H9 (cell line): ENCODE measurements at regions not wholly inside any gene's neighbourhood (a gene's known extent, or its start where the extent isn't known, plus 50 kb on each side); places are given as distances from the start of the nearest gene placed in this dataset.

ENCODE experiments used
- DNase-seq: peaks from one replicate; pipeline ENCODE4 v3.0.0-alpha.2; 2017
- H2AFZ ChIP-seq: one replicate; pipeline ENCODE4 v1.6.1; 2013; ENCODE audit warnings: mild to moderate bottlenecking, low read length, control low read depth, moderate library complexity
- H2AK5ac ChIP-seq: 2 replicates; pipeline ENCODE4 v1.6.1; 2013; ENCODE audit warnings: low read length, control low read depth, mixed read lengths; ENCODE audit not compliant: insufficient read length
- H2BK120ac ChIP-seq: one replicate; pipeline ENCODE4 v1.6.1; 2013; ENCODE audit warnings: low read depth, mild to moderate bottlenecking, low read length, control low read depth, inconsistent platforms; ENCODE audit not compliant: poor library complexity, severe bottlenecking
- H2BK12ac ChIP-seq: 2 replicates; pipeline ENCODE4 v1.6.1; 2013; ENCODE audit warnings: low read length, control low read depth, mixed read lengths, low read depth; ENCODE audit not compliant: insufficient read length
- H2BK15ac ChIP-seq: 2 replicates; pipeline ENCODE4 v1.6.1; 2013; ENCODE audit warnings: low read depth, low read length, control low read depth
- H2BK20ac ChIP-seq: one replicate; pipeline ENCODE4 v1.6.1; 2013; ENCODE audit warnings: low read depth, mild to moderate bottlenecking, low read length, control low read depth, inconsistent platforms; ENCODE audit not compliant: poor library complexity, severe bottlenecking
- H2BK5ac ChIP-seq: 2 replicates; pipeline ENCODE4 v1.6.1; 2013; ENCODE audit warnings: low read length, control low read depth, mixed read lengths; ENCODE audit not compliant: insufficient read length
- H3K14ac ChIP-seq: 2 replicates; pipeline ENCODE4 v1.6.1; 2013; ENCODE audit warnings: low read length, control low read depth; ENCODE audit not compliant: insufficient read depth
- H3K18ac ChIP-seq: 2 replicates; pipeline ENCODE4 v1.6.1; 2013; ENCODE audit warnings: low read depth, mild to moderate bottlenecking, mixed read lengths, low read length, control low read depth; ENCODE audit not compliant: insufficient read length
- H3K23ac ChIP-seq: 2 replicates; pipeline ENCODE4 v1.6.1; 2013; ENCODE audit warnings: low read length, control low read depth, mixed read lengths, low read depth; ENCODE audit not compliant: insufficient read length
- H3K23me2 ChIP-seq: 2 replicates; pipeline ENCODE4 v1.6.1; 2013; ENCODE audit warnings: low read depth, mild to moderate bottlenecking, mixed read lengths, low read length, control low read depth; ENCODE audit not compliant: insufficient read length, poor library complexity, severe bottlenecking
- H3K27ac ChIP-seq: 2 replicates; pipeline ENCODE4 v1.5.1; 2013; ENCODE audit warnings: low read length, control low read depth, mixed read lengths, low read depth; ENCODE audit not compliant: insufficient read length
- H3K27me3 ChIP-seq: 2 replicates; pipeline ENCODE4 v1.6.1; 2013; ENCODE audit warnings: low read length, control low read depth, inconsistent platforms; ENCODE audit not compliant: insufficient read depth
- H3K4ac ChIP-seq: 2 replicates; pipeline ENCODE4 v1.6.1; 2013; ENCODE audit warnings: low read depth, mild to moderate bottlenecking, control low read depth, inconsistent platforms, low read length, moderate library complexity
- H3K4me1 ChIP-seq: 2 replicates; pipeline ENCODE4 v1.6.1; 2013; ENCODE audit warnings: low read length, control low read depth, inconsistent platforms; ENCODE audit not compliant: insufficient read depth
- H3K4me2 ChIP-seq: 2 replicates; pipeline ENCODE4 v1.6.1; 2013; ENCODE audit warnings: low read length, control low read depth, mixed read lengths; ENCODE audit not compliant: insufficient read length, insufficient read depth
- H3K56ac ChIP-seq: 2 replicates; pipeline ENCODE4 v1.6.1; 2013; ENCODE audit warnings: low read depth, mild to moderate bottlenecking, mixed read lengths, low read length, control low read depth; ENCODE audit not compliant: insufficient read length
- H3K79me1 ChIP-seq: 2 replicates; pipeline ENCODE4 v1.6.1; 2013; ENCODE audit warnings: low read depth, mild to moderate bottlenecking, moderate library complexity, low read length, control low read depth, inconsistent platforms; ENCODE audit not compliant: insufficient read depth, poor library complexity, severe bottlenecking
- H3K79me2 ChIP-seq: 2 replicates; pipeline ENCODE4 v1.6.1; 2013; ENCODE audit warnings: low read length, control low read depth, inconsistent platforms; ENCODE audit not compliant: insufficient read depth
- H3K9ac ChIP-seq: 2 replicates; pipeline ENCODE4 v1.6.1; 2013; ENCODE audit warnings: low read length, control low read depth, mixed read lengths; ENCODE audit not compliant: insufficient read length; ENCODE audit errors: extremely low read depth
- H3K9me3 ChIP-seq: one replicate; pipeline ENCODE4 v1.6.1; 2013; ENCODE audit warnings: low read depth, low read length, inconsistent platforms; ENCODE audit not compliant: control insufficient read depth
- H3T11ph ChIP-seq: one replicate; pipeline ENCODE4 v1.6.1; 2013; ENCODE audit warnings: mild to moderate bottlenecking, low read length, control low read depth, inconsistent platforms
- H4K20me1 ChIP-seq: one replicate; pipeline ENCODE4 v1.6.1; 2013; ENCODE audit not compliant: control insufficient read depth, insufficient read length, insufficient read depth
- H4K5ac ChIP-seq: 2 replicates; pipeline ENCODE4 v1.6.1; 2013; ENCODE audit warnings: low read depth, mild to moderate bottlenecking, mixed read lengths, low read length, control low read depth; ENCODE audit not compliant: insufficient read length
- H4K8ac ChIP-seq: replicated peaks from 2 replicates; pipeline ENCODE4 v1.6.1; 2013; ENCODE audit warnings: low read length, control low read depth, mixed read lengths, low read depth; ENCODE audit not compliant: insufficient read length
- H4K91ac ChIP-seq: 2 replicates; pipeline ENCODE4 v1.6.1; 2013; ENCODE audit warnings: low read depth, mild to moderate bottlenecking, moderate library complexity, mixed read lengths, low read length, control low read depth; ENCODE audit not compliant: insufficient read length
- H3K27ac Mint-ChIP-seq, 3 experiments: 2 replicates in 2 of 3; 3 replicates in 1 of 3; pipeline ENCODE4 v1.8.0; 2020 to 2021; ENCODE audit warnings: mixed read lengths in 3 of 3, mild to moderate bottlenecking in 1 of 3, moderate library complexity in 1 of 3
- H3K27me3 Mint-ChIP-seq: 2 replicates; pipeline ENCODE4 v1.8.0; 2021; ENCODE audit warnings: low read depth, mild to moderate bottlenecking, moderate library complexity, mixed read lengths
- H3K36me3 Mint-ChIP-seq, 3 experiments: 2 replicates in 2 of 3; 3 replicates in 1 of 3; pipeline ENCODE4 v1.8.0; 2020 to 2021; ENCODE audit warnings: low read depth in 3 of 3, mixed read lengths in 3 of 3; ENCODE audit not compliant: insufficient read depth in 1 of 3
- H3K4me1 Mint-ChIP-seq, 2 experiments: 2 replicates each; pipeline ENCODE4 v1.8.0; 2020; ENCODE audit warnings: mixed read lengths in 2 of 2
- H3K4me3 Mint-ChIP-seq, 2 experiments: 2 replicates in 1 of 2; 3 replicates in 1 of 2; pipeline ENCODE4 v1.8.0; 2020 to 2021; ENCODE audit warnings: mild to moderate bottlenecking in 2 of 2, mixed read lengths in 2 of 2, moderate library complexity in 1 of 2
- H3K9me3 Mint-ChIP-seq, 2 experiments: 2 replicates in 1 of 2; 3 replicates in 1 of 2; pipeline ENCODE4 v1.8.0; 2020; ENCODE audit warnings: mild to moderate bottlenecking in 2 of 2, mixed read lengths in 2 of 2, moderate library complexity in 1 of 2
- WGBS: extraction: QIAGEN DNeasy Blood & Tissue Kit; methylation state at CpG from one replicate; pipeline ENCODE4 v1.1.7; 2013; ENCODE audit warnings: missing lambda C conversion rate, low lambda C conversion rate, mixed read lengths; ENCODE audit not compliant: insufficient read length; ENCODE audit errors: extremely low coverage; 5-methylcytosine and 5-hydroxymethylcytosine counted together
- TF ChIP-seq, protein P1 (sequence below): fragments of 200-600 bp; sonication (generic); conservative IDR thresholded peaks from 3 replicates; pipeline ENCODE4 v1.8.0; 2021; ENCODE audit warnings: antibody characterized with exemption, mild to moderate bottlenecking

DNA sequence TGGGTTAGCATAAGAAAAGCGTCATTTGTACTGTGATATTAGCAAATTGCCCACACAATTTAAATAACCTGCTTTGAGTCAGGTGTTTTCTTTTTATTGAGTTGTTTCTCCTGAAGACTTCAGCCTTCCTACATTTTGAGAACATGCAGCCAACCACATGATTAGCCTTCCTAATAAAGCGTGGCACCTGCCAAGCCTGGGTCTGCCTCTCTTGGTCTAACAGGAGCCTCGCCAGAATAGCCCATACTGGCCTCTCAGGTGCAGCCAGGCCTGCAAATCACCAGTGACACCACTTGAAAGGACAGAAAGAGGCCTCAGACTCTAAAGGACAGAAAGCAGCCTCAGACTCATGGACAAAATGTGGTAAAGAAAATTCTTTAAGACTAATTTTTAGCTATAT lies 653.8 kb downstream of the BCL11A start:
- H3K4ac ChIP-seq: no peak overlapping the region
- no peaks in the 10 kb centered on the region for H4K20me1 ChIP-seq
- no peak overlapping the region for H4K8ac ChIP-seq
- no peak overlapping the region for H2BK5ac ChIP-seq
- no peak overlapping the region for H2BK12ac ChIP-seq
- no peak overlapping the region for H3T11ph ChIP-seq
- no peak overlapping the region for H4K5ac ChIP-seq
- H3K27ac ChIP-seq: no peak overlapping the region
- no peak overlapping the region for H4K91ac ChIP-seq
- H3K56ac ChIP-seq: no peak overlapping the region
- no peaks in the 10 kb centered on the region for H3K4me1 ChIP-seq
- H2AK5ac ChIP-seq: no peak overlapping the region
- no peaks in the 10 kb centered on the region for H3K79me2 ChIP-seq
- no peaks in the 10 kb centered on the region for H3K9me3 ChIP-seq
- H3K9ac ChIP-seq: no peak overlapping the region
- TF ChIP-seq, protein P1, sequence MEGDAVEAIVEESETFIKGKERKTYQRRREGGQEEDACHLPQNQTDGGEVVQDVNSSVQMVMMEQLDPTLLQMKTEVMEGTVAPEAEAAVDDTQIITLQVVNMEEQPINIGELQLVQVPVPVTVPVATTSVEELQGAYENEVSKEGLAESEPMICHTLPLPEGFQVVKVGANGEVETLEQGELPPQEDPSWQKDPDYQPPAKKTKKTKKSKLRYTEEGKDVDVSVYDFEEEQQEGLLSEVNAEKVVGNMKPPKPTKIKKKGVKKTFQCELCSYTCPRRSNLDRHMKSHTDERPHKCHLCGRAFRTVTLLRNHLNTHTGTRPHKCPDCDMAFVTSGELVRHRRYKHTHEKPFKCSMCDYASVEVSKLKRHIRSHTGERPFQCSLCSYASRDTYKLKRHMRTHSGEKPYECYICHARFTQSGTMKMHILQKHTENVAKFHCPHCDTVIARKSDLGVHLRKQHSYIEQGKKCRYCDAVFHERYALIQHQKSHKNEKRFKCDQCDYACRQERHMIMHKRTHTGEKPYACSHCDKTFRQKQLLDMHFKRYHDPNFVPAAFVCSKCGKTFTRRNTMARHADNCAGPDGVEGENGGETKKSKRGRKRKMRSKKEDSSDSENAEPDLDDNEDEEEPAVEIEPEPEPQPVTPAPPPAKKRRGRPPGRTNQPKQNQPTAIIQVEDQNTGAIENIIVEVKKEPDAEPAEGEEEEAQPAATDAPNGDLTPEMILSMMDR: no peak
- H2AFZ ChIP-seq: no peak overlapping the region
- Mint-ChIP-seq H3K4me1 (peaks cover 4 to 7% of the 10 kb centered on the region in 2 experiments; a peak in 2 of 4 replicates), H3K27ac (no peak overlapping the region), H3K4me3 (no peak overlapping the region), H3K36me3 (no peaks in the 10 kb centered on the region), H3K9me3 (no peaks in the 10 kb centered on the region), H3K27me3 (no peaks in the 10 kb centered on the region)
- no peak overlapping the region for H2BK120ac ChIP-seq
- H2BK20ac ChIP-seq: no peak overlapping the region
- WGBS: no CpG with 5 or more reads among the region's 3 CpGs
- no peak overlapping the region for H2BK15ac ChIP-seq
- H3K23me2 ChIP-seq: no peaks in the 10 kb centered on the region
- DNase-seq: no peak
- no peak overlapping the region for H3K4me2 ChIP-seq
- no peak overlapping the region for H3K18ac ChIP-seq
- H3K79me1 ChIP-seq: no peaks in the 10 kb centered on the region
- no peak overlapping the region for H3K14ac ChIP-seq
- no peaks in the 10 kb centered on the region for H3K27me3 ChIP-seq
- H3K23ac ChIP-seq: no peak overlapping the region
